ENCODE measurements at regions not wholly inside any gene's neighbourhood (a gene's known extent, or its start where the extent isn't known, plus 50 kb on each side); places are given as distances from the start of the nearest gene placed in this dataset.
"Not testable (repeated sequence)": the region's sequence is repeated elsewhere in the genome, so short reads cannot be mapped to it uniquely, and the experiment has no call there.

- no peaks in the 10 kb centered on the region for H3K9me3 ChIP-seq (ENCODE audit: low read length)
- POLR2A ChIA-PET: no interaction called here
- H3K4me2 ChIP-seq (ENCODE audit: low read length): no peak overlapping the region
- no peaks in the 10 kb centered on the region for H3K4me1 ChIP-seq (ENCODE audit: insufficient read depth, low read length, poor library complexity, severe bottlenecking)
- H3K79me2 ChIP-seq (ENCODE audit: insufficient read depth, low read depth, low read length): no peaks in the 10 kb centered on the region
- CTCF ChIA-PET (ENCODE audit: unreplicated experiment): no interaction called here
- DNase-seq (ENCODE audit: low spot score): no peak
- intact Hi-C loops (cut with micrococcal nuclease; ENCODE audit: unreplicated experiment): no loop called here
- H3K4me3 ChIP-seq (ENCODE audit: low read depth, low read length, poor library complexity, severe bottlenecking): no peak overlapping the region
- no peaks in the 10 kb centered on the region for H3K36me3 ChIP-seq (ENCODE audit: insufficient read depth, low read length)
- no peak overlapping the region for H3K27ac ChIP-seq (ENCODE audit: low read depth, low read length, poor library complexity, severe bottlenecking)
- TF ChIP-seq CTCF (conservative IDR thresholded peaks at IDR 0.05; ENCODE audit: low read length) (no peak), EZH2phosphoT487 (IDR thresholded peaks at IDR 0.05; ENCODE audit: borderline replicate concordance, low read depth, low read length) (no peak)
- no peak overlapping the region for H2AFZ ChIP-seq (ENCODE audit: low read length)
- no peaks in the 10 kb centered on the region for H3K9me2 ChIP-seq (ENCODE audit: insufficient read depth, low read length)
- no TSS peak for BruUV-seq (replicated peaks)
- no peaks in the 10 kb centered on the region for H4K20me1 ChIP-seq (ENCODE audit: insufficient read depth, low read length)
Measured at GRCh38 chr16:66085651-66086050, 280.8 kb upstream of the CDH5 start.

DNA sequence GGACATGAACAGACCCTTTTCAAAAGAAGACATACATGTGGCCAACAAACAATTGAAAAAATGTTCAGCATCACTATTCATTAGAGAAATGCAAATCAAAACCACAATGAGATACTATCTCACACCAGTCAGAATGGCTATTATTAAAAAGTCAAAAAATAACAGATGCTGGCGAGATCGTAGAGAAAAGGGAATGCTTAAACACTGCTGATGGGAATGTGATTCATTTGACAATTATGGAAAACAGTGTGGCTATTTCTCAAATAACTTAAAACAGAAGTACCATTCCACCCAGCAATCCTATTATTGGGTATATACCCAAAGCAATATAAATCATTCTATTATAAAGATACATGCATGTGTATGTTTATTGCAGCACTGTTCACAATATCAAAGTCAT, 281.8 kb upstream of the CDH5 start:
- H3K4me2 ChIP-seq (ENCODE audit: low read length); H3K4me1 ChIP-seq (ENCODE audit: insufficient read depth, low read length, poor library complexity, severe bottlenecking); H3K9me3 ChIP-seq (ENCODE audit: low read length); DNase-seq (ENCODE audit: low spot score); H4K20me1 ChIP-seq (ENCODE audit: insufficient read depth, low read length); H3K79me2 ChIP-seq (ENCODE audit: insufficient read depth, low read depth, low read length); H3K9me2 ChIP-seq (ENCODE audit: insufficient read depth, low read length); BruUV-seq (replicated peaks); intact Hi-C loops (cut with micrococcal nuclease; ENCODE audit: unreplicated experiment); H3K36me3 ChIP-seq (ENCODE audit: insufficient read depth, low read length); H3K27ac ChIP-seq (ENCODE audit: low read depth, low read length, poor library complexity, severe bottlenecking); H2AFZ ChIP-seq (ENCODE audit: low read length); POLR2A ChIA-PET; CTCF ChIA-PET (ENCODE audit: unreplicated experiment); H3K4me3 ChIP-seq (ENCODE audit: low read depth, low read length, poor library complexity, severe bottlenecking): not testable (repeated sequence)

GRCh38 chr16:66084306-66084705, 282.2 kb upstream of the CDH5 start:
- BruUV-seq (replicated peaks): no TSS peak
- CTCF ChIA-PET (ENCODE audit: unreplicated experiment): no interaction called here

More at GRCh38 chr16:66084306-66084705, 282.2 kb upstream of the CDH5 start:
- no peaks in the 10 kb centered on the region for H3K4me1 ChIP-seq (ENCODE audit: insufficient read depth, low read length, poor library complexity, severe bottlenecking)
- no peak for TF ChIP-seq EZH2phosphoT487 (IDR thresholded peaks at IDR 0.05; ENCODE audit: borderline replicate concordance, low read depth, low read length)
- no peak for TF ChIP-seq CTCF (conservative IDR thresholded peaks at IDR 0.05; ENCODE audit: low read length)
- H2AFZ ChIP-seq (ENCODE audit: low read length): no peak overlapping the region
- no peaks in the 10 kb centered on the region for H3K9me2 ChIP-seq (ENCODE audit: insufficient read depth, low read length)
- POLR2A ChIA-PET: no interaction called here
- no peaks in the 10 kb centered on the region for H3K9me3 ChIP-seq (ENCODE audit: low read length)
- DNase-seq (ENCODE audit: low spot score): no peak
- intact Hi-C loops (cut with micrococcal nuclease; ENCODE audit: unreplicated experiment): no loop called here
- no peak overlapping the region for H3K4me3 ChIP-seq (ENCODE audit: low read depth, low read length, poor library complexity, severe bottlenecking)
- no peaks in the 10 kb centered on the region for H4K20me1 ChIP-seq (ENCODE audit: insufficient read depth, low read length)
- no peak overlapping the region for H3K4me2 ChIP-seq (ENCODE audit: low read length)
- H3K79me2 ChIP-seq (ENCODE audit: insufficient read depth, low read depth, low read length): no peaks in the 10 kb centered on the region
- H3K27ac ChIP-seq (ENCODE audit: low read depth, low read length, poor library complexity, severe bottlenecking): no peak overlapping the region
- H3K36me3 ChIP-seq (ENCODE audit: insufficient read depth, low read length): no peaks in the 10 kb centered on the region
